Skin epidermis (tissue), 12 donors: ENCODE measurements at regions not wholly inside any gene's neighbourhood (a gene's known extent, or its start where the extent isn't known, plus 50 kb on each side); places are given as distances from the start of the nearest gene placed in this dataset.
A peak's percentile ranks its signal among the peaks of the same experiment; 100 is the strongest.
"Not testable (repeated sequence)": the region's sequence is repeated elsewhere in the genome, so short reads cannot be mapped to it uniquely, and the experiment has no call there.

Experiments used
- H3K27ac ChIP-seq, 21 experiments: fragments of 200-600 bp; sonication (generic) in 11 of 21; one replicate each; pipeline ENCODE4 v1.5.0; 2020; ENCODE audit warnings: mild to moderate bottlenecking in 3 of 21, inconsistent platforms in 2 of 21, moderate library complexity in 2 of 21
- H3K4me3 ChIP-seq, 7 experiments: fragments of 200-600 bp; sonication (generic) in 2 of 7; one replicate each; pipeline ENCODE4 v1.5.0; 2020; ENCODE audit warnings: inconsistent platforms in 2 of 7, mild to moderate bottlenecking in 2 of 7, moderate library complexity in 1 of 7

DNA sequence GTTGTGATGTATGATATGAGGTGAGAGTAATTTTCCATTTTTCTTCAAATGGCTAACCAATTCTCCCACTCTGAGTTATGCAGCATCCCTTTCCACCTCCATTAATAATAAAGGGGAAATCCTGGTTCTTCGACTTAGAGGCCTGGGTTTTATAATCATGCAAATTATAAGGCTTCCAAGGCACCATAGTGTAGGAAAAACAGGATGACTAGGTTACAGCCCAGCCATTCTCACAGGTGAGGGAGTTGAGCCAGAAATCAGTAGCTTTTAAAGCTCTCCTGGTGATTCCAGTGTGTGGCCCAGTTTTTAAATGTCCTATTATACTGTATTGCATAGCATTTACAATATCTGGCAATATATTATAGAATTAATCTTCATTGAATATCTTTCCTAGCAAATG is 203.1 kb downstream of the ARHGEF9 start:
- no peak overlapping the region for H3K27ac ChIP-seq
- no peak overlapping the region for H3K4me3 ChIP-seq

GRCh38 chrX:63581398-63581797 is 203.6 kb downstream of the ARHGEF9 start:
- H3K27ac ChIP-seq = no peak overlapping the region
- no peak overlapping the region for H3K4me3 ChIP-seq

- no peak overlapping the region for H3K4me3 ChIP-seq
Measured at GRCh38 chrX:63576533-63576932, 208.5 kb downstream of the ARHGEF9 start.

DNA sequence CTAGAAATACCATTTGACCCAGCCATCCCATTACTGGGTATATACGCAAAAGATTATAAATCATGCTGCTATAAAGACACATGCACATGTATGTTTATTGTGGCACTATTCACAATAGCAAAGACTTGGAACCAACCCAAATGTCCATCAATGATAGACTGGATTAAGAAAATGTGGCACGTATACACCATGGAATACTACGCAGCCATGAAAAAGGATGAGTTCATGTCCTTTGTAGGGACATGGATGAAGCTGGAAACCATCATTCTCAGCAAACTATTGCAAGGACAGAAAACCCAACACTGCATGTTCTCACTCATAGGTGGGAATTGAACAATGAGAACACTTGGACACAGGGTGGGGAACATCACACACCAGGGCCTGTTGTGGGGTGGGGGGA is 209.3 kb downstream of the ARHGEF9 start:
- H3K27ac ChIP-seq, H3K4me3 ChIP-seq: not testable (repeated sequence)

More at GRCh38 chrX:63576533-63576932, 208.5 kb downstream of the ARHGEF9 start:
- no peak overlapping the region for H3K27ac ChIP-seq

- Histone ChIP-seq H3K4me3 (no peak overlapping the region), H3K27ac (no peak overlapping the region)
Measured at GRCh38 chrX:63566856-63567255, 215.7 kb upstream of the SPIN4 start.

DNA sequence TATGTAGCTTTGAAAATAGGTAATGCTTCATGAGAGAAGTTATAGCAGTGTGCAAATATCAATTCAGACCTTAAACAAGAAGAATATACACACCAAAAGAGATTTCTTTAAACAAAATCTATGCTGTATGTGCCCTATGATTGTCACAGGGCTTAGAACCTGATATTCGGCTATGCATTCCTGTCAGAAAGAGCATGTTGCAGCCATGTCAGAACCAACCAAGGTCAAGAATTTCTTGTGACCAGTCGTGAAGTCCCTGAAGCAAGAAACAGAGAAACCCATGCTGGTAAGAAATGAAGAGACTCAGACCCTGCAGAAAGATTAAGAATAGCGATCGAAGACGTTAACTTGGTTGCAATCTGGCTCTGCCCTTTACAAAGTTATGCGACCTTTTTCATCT is 210.3 kb upstream of the SPIN4 start:
- peak overlapping the region in 6 of 21 experiments; percentile 5 to 67 (median 38) for H3K27ac ChIP-seq

GRCh38 chrX:63560601-63561218 is 209.6 kb upstream of the SPIN4 start:
- Histone ChIP-seq H3K27ac (peak overlapping the region in 19 of 21 experiments; percentile 11 to 78 (median 60)), H3K4me3 (peak overlapping the region; percentile 45 to 62 (median 56))

More for the DNA sequence above, 210.3 kb upstream of the SPIN4 start:
- H3K4me3 ChIP-seq = peak overlapping the region; percentile 45 to 62 (median 56)

- no peak overlapping the region for H3K27ac ChIP-seq
Measured at GRCh38 chrX:63551856-63552255, 200.7 kb upstream of the SPIN4 start.

GRCh38 chrX:63530654-63531053 is 179.5 kb upstream of the SPIN4 start:
- Histone ChIP-seq H3K27ac (no peak overlapping the region), H3K4me3 (no peak overlapping the region)

More at GRCh38 chrX:63551856-63552255, 200.7 kb upstream of the SPIN4 start:
- H3K4me3 ChIP-seq = no peak overlapping the region

- Histone ChIP-seq H3K4me3 (no peak overlapping the region), H3K27ac (no peak overlapping the region)
Measured at GRCh38 chrX:63529961-63530360, 178.8 kb upstream of the SPIN4 start.

DNA sequence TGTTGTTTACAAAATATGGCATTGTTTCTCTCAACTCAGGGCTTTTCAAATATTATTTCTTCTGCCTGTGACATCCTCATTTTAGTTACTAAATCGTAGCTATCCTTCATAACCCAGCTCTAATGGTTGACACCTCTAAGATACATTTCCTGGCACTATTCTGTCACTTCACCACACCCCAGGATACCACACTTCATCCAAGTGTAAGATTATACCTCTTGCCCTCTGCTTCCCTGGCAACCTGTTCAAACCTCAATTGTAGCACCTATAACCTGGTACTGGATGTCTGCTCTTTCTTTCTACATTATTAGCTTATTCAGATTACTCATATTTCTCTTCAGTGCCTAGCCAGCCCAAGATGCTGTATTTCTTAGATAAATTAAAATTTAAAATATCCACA is 175.7 kb upstream of the SPIN4 start:
- no peak overlapping the region for H3K27ac ChIP-seq

DNA sequence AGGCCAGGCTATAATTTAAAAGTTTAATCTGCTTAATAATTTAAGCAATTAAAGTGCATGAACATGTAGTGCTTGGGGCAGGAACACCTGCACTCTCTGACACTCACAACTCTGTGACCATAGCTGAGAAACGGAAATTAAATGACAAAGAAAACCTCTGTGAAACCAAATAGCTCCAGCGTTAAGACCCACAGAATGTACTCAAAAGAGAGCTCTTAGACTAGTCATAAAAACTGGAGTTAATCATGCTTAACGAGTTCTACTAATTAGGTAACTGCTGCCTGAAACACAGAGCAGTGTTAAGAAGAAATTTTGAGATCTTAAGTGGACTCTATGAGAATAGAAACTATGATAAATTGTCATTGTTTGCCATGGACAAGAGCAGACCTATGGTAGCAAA is 174.4 kb upstream of the SPIN4 start:
- H3K27ac ChIP-seq = no peak overlapping the region
- no peak overlapping the region for H3K4me3 ChIP-seq

More for the DNA sequence above, 175.7 kb upstream of the SPIN4 start:
- no peak overlapping the region for H3K4me3 ChIP-seq

- not testable (repeated sequence) for H3K27ac ChIP-seq, H3K4me3 ChIP-seq
Measured at GRCh38 chrX:63519368-63519767, 168.2 kb upstream of the SPIN4 start.

DNA sequence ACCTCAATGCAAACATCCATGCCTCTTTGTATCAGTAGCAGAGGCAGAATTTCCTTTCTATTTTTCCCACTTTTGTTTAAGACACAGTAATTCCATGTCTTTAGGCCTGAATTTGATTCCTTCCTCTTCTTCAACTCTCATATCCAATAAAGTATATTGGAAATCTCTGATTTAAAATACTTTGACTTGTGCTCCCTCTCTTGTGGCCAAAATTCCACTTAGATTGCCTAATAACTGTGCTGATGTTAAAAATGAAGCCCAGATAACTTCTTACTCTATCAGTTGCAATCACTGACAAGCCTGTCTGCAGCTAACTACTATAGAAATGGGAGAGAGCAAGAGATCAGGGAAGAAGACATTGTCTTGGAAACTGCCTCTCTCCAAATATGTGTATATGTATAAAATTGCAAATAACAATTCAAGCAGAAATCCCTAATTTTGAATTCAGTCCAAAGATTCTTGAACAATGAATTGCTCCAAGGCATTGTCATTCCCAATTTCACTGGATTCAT is 163.5 kb upstream of the SPIN4 start:
- Histone ChIP-seq H3K27ac (no peak overlapping the region), H3K4me3 (no peak overlapping the region)

DNA sequence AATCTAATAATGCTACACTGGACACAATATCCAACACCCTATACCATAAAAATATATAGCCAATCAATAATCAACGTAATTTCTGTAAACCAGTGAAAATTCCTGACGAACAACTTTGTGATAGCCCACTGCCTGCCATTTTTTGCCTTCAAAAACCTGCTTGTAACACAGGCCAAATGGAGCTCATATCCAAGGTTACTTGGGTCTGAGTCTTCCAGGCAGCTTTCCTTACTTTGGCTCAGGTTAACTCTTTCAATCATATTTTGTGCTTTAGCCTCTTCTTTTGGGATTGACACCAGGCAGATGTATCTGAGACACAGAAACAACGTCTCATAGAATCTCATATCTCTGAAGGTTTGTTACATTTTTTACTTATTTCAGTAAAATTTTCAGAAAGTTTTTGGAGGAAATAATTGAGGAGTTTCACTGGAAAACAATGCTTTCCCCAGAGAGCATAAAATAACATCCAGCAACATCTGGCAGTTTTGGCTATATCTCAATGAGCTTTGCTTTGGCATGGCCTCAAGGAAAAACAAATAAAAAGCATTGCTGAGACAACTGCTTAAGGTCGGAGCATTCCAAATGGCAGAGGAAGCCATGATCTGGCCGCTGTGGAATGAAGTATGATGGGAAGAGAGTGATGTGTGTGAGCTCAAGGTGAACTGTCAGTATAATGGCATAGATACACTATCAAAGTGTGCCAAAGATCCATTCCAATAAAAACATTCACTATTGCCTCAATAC is 162.9 kb upstream of the SPIN4 start:
- Histone ChIP-seq H3K27ac (peak overlapping the region in 1 of 21 experiments; percentile 11), H3K4me3 (no peak overlapping the region)

GRCh38 chrX:63511361-63511760 is 160.2 kb upstream of the SPIN4 start:
- Histone ChIP-seq H3K27ac (no peak overlapping the region), H3K4me3 (no peak overlapping the region)

GRCh38 chrX:63508668-63509067 is 157.5 kb upstream of the SPIN4 start:
- Histone ChIP-seq H3K4me3 (no peak overlapping the region), H3K27ac (no peak overlapping the region)

DNA sequence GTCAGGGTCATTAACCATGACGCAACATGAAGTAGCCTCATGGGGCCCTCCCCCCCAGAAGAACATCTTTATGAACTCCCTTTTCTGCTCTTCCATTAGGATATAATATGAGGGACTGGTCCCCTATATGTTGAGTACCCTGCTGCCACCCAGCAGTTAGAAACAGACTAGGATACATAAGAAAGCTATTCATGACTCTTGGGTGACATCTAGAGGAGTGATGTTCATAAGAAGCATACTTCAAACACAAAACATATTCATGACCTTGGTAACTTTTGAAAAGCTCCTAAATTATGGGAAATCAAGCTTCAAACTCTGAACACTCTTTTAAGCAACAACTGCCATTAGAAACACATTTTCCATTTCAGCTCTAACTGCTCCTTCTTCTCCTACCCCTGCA is 155.2 kb upstream of the SPIN4 start:
- no peak overlapping the region for H3K4me3 ChIP-seq
- H3K27ac ChIP-seq = no peak overlapping the region

DNA sequence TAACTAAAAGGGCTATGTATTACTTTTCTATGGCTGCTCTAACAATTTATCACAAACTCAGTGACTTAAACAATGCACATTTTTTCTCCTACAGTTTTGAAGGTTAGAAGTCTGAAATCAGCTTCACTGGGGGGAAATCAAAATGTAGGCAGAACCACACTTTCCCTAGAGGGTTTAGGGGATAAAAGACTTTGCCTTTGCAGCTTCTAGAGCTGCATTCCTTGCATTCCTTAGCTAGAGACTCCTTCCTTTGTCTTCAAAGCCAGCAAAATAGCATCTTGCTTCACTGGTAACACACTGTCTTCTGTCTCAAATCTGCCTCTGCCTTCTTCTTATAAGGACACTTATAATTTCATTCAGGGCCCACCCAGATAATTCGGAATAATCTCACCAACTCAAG is 152.4 kb upstream of the SPIN4 start:
- Histone ChIP-seq H3K27ac (no peak overlapping the region), H3K4me3 (no peak overlapping the region)

DNA sequence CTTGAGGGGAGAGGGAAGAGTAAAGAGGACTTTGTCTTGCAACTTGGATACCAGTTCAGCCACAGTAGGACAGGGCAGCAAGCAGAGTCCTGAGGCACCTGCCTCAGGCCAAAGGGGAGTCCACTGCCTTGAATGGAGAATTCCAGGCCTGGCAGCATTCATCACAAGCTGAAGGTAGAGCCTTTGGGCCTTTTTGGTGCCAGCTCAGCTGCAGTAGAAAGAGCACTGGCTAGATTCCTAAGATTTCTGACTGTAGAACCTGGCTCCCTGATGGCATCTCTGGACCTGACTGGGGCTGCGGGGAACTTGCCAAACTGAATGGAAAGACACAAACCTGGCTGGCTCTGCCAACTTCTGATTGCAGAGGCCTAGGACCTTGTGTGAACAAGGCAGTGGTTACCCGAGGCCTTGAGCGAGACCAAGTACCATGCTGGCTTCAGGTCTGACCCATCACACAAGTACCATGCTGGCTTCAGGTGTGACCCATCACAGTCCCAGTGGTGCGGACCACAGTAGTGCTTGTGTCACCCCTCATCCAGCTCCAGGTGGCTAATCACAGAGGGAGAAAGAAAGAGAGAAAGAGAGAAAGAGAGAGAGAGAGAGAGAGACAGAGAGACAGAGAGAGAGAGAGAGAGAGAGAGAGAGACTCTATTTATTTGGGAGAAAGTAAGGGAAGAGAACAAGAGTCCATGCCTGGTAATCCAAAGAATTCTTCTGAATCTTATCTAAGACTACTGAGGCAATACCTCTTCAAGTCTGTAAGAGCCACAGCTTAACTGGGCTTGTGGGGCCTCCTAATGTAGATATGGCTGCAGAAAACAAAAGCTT is 137.6 kb upstream of the SPIN4 start:
- no peak overlapping the region for H3K27ac ChIP-seq
- H3K4me3 ChIP-seq = no peak overlapping the region
